ENCODE measurements at regions not wholly inside any gene's neighbourhood (a gene's known extent, or its start where the extent isn't known, plus 50 kb on each side); places are given as distances from the start of the nearest gene placed in this dataset.

DNA sequence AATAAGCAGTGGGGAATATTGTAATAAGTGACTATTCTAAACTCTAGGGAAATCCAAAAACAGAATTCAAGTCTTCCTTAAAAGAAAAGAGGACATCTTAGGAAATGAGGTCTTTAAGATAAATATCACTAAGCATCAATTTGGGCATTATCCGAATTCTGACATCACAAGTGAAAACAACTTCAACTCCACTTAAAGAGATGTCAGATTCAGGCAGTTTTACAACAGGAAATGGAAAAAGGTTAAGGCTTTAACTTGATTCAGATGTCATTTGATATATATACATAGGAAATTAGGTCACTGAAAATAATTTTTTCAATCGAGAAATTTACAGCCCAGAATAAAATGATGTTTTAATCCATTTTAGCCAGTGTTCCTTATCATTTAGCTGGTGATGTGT is 435.4 kb downstream of the SETD4 start:
- TF ChIP-seq POLR2A (IDR thresholded peaks at IDR 0.05; ENCODE audit: extremely low read depth, insufficient read length) (no peak), MYC (IDR thresholded peaks at IDR 0.05; ENCODE audit: low read depth, low read length) (no peak)
- TF ChIP-seq, protein P1, sequence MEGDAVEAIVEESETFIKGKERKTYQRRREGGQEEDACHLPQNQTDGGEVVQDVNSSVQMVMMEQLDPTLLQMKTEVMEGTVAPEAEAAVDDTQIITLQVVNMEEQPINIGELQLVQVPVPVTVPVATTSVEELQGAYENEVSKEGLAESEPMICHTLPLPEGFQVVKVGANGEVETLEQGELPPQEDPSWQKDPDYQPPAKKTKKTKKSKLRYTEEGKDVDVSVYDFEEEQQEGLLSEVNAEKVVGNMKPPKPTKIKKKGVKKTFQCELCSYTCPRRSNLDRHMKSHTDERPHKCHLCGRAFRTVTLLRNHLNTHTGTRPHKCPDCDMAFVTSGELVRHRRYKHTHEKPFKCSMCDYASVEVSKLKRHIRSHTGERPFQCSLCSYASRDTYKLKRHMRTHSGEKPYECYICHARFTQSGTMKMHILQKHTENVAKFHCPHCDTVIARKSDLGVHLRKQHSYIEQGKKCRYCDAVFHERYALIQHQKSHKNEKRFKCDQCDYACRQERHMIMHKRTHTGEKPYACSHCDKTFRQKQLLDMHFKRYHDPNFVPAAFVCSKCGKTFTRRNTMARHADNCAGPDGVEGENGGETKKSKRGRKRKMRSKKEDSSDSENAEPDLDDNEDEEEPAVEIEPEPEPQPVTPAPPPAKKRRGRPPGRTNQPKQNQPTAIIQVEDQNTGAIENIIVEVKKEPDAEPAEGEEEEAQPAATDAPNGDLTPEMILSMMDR (IDR thresholded peaks at IDR 0.05; ENCODE audit: low read depth, low read length), result no peak
- TF ChIP-seq, protein P2, sequence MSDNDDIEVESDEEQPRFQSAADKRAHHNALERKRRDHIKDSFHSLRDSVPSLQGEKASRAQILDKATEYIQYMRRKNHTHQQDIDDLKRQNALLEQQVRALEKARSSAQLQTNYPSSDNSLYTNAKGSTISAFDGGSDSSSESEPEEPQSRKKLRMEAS (IDR thresholded peaks at IDR 0.05; ENCODE audit: low read depth, low read length), result no peak

DNA sequence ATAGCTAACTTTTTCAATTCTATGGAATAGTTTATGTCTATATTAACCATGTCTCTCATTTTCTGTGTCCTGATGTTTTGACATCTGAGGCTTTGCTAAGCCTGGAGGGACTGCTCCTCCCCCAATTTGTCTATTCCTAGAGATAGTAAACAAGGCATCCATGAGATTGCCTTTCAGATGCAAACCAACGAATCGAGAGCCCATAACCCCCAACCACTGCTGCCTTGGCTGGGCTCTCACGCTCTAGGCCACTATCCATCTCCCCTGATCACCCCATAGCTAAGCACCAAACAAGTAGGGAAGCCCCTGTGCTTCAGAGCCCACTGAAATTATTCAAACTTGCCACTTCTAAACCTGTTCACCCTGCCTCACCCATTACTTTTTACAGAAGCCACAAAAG is 437.7 kb downstream of the SETD4 start:
- DNase-seq (ENCODE audit: low read depth), result no peak
- TF ChIP-seq, protein P1 (IDR thresholded peaks at IDR 0.05; ENCODE audit: low read depth, low read length), result no peak
- TF ChIP-seq, protein P2 (IDR thresholded peaks at IDR 0.05; ENCODE audit: low read depth, low read length), result no peak
- TF ChIP-seq POLR2A (IDR thresholded peaks at IDR 0.05; ENCODE audit: extremely low read depth, insufficient read length) (no peak), MYC (IDR thresholded peaks at IDR 0.05; ENCODE audit: low read depth, low read length) (no peak)
- H3K4me3 ChIP-seq (ENCODE audit: low read depth, low read length), result no peak overlapping the region

More for the DNA sequence above, 435.4 kb downstream of the SETD4 start:
- H3K4me3 ChIP-seq (ENCODE audit: low read depth, low read length), result no peak overlapping the region
- no peak for DNase-seq (ENCODE audit: low read depth)

DNA sequence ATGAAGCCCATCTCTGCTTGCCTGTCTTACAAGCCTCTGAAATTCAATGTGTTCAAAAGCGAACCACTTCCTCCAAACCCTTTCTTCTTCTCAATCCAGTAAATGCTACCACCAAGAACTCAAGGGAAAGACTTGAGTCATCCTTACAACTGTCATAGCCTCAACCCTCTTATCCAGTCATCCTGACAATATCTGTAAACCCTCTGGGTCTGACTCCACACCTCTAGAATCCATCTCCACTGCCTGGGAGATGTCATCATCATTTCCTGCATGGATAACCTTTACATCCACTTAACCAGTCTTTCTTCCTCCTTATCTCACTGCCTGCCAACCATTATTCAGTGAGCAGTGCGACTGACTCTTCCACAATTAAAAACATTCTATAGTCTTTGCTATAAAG is 441.1 kb downstream of the SETD4 start:
- no peak overlapping the region for H3K4me3 ChIP-seq (ENCODE audit: low read depth, low read length)
- DNase-seq (ENCODE audit: low read depth), result peak; percentile 8
- TF ChIP-seq, protein P1 (IDR thresholded peaks at IDR 0.05; ENCODE audit: low read depth, low read length), result no peak
- TF ChIP-seq, protein P2 (IDR thresholded peaks at IDR 0.05; ENCODE audit: low read depth, low read length), result no peak
- TF ChIP-seq MYC (IDR thresholded peaks at IDR 0.05; ENCODE audit: low read depth, low read length) (no peak), POLR2A (IDR thresholded peaks at IDR 0.05; ENCODE audit: extremely low read depth, insufficient read length) (no peak)

DNA sequence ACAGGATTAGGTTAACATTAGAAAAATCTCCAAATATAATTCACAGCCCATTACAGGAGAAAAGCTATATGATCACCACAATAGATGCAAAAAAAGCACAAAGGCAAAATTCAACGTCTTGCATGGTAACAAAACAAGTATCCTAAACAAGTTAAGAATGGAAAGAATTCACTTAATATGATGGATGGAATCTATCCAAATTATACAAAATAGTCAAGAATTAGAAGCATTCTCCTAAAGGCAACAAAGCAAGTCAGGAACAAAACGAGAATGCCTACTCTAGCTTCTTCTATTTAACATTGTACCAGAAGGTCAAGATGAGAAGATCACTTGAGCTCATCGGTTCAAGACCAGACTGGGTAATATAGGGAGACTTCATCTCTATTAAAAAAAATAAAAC is 442.8 kb downstream of the SETD4 start:
- TF ChIP-seq MYC (IDR thresholded peaks at IDR 0.05; ENCODE audit: low read depth, low read length), result no peak
- DNase-seq (ENCODE audit: low read depth), result no peak

DNA sequence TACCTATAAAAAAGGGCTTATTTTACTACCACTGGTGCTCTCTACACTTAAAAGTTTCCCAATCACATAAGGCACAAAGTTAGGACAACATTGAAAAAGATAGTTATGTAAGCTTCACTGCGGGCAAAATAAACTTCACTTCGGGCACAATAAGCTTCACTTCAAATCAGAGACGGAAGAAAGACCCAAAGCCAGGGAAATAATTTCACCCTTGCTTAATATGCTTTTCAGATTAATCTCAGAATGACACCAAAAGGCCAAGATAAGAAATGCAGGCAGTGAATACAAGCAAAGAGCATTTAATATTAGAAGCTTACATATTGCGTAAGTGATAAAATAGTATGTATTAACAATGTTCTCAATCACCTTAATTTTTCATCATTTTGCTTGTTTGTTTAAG is 444.2 kb downstream of the SETD4 start:
- TF ChIP-seq, protein P1 (IDR thresholded peaks at IDR 0.05; ENCODE audit: low read depth, low read length), result peak; percentile 24
- TF ChIP-seq POLR2A (IDR thresholded peaks at IDR 0.05; ENCODE audit: extremely low read depth, insufficient read length), result no peak
- TF ChIP-seq MYC (IDR thresholded peaks at IDR 0.05; ENCODE audit: low read depth, low read length), result no peak
- TF ChIP-seq, protein P2 (IDR thresholded peaks at IDR 0.05; ENCODE audit: low read depth, low read length), result no peak
- DNase-seq (ENCODE audit: low read depth), result peak; percentile 56
- no peak overlapping the region for H3K4me3 ChIP-seq (ENCODE audit: low read depth, low read length)

More for the DNA sequence above, 442.8 kb downstream of the SETD4 start:
- H3K4me3 ChIP-seq (ENCODE audit: low read depth, low read length), result no peak overlapping the region

DNA sequence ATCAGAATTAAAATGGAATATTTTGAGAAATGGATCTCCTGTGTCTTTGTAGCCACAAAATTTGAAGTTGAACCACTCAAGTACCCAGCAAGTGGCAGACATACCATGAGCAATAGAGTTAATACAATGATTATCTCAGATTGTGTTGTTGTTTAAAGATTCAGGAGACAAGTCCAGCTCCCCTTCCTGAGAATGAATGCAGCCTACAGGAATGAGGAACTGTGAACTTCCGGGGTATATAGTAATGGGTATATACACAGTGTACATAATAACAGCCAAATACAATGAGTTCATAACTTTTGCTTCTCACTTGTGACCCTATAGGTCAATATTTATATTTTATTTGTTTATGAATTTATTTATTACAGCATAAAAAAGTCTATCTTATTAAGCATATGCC is 445.0 kb downstream of the SETD4 start:
- DNase-seq (ENCODE audit: low read depth), result peak; percentile 18
- H3K4me3 ChIP-seq (ENCODE audit: low read depth, low read length), result no peak overlapping the region
- TF ChIP-seq MYC (IDR thresholded peaks at IDR 0.05; ENCODE audit: low read depth, low read length), result no peak
- no peak for TF ChIP-seq POLR2A (IDR thresholded peaks at IDR 0.05; ENCODE audit: extremely low read depth, insufficient read length)
- TF ChIP-seq, protein P1 (IDR thresholded peaks at IDR 0.05; ENCODE audit: low read depth, low read length), result no peak
- TF ChIP-seq, protein P2 (IDR thresholded peaks at IDR 0.05; ENCODE audit: low read depth, low read length), result no peak
